ENCODE measurements at regions not wholly inside any gene's neighbourhood (a gene's known extent, or its start where the extent isn't known, plus 50 kb on each side); places are given as distances from the start of the nearest gene placed in this dataset.

- TF ChIP-seq CTCF (IDR thresholded peaks at IDR 0.05; ENCODE audit: control extremely low read depth in 1 of 3, insufficient read depth in 1 of 3, low read depth in 1 of 3, low read length in 3 of 3) (no peak), CHD7 (IDR thresholded peaks at IDR 0.05; ENCODE audit: insufficient replicate concordance, low read length) (no peak)
These were observed 971.6 kb downstream of the ZPLD1 start for GRCh38 chr3:103406320-103406850.
